SK-N-MC (cell line): ENCODE measurements at regions not wholly inside any gene's neighbourhood (a gene's known extent, or its start where the extent isn't known, plus 50 kb on each side); places are given as distances from the start of the nearest gene placed in this dataset.

Experiments
- EZH2 ChIP-seq: fragments of 200-600 bp; sonication (generic); IDR thresholded peaks from one replicate; pipeline ENCODE4 v1.6.1; 2017; ENCODE audit warnings: antibody characterized with exemption
- FOXP2 ChIP-seq: optimal IDR thresholded peaks from 2 replicates; pipeline ENCODE3; 2011; ENCODE audit warnings: mild to moderate bottlenecking, moderate library complexity; ENCODE audit not compliant: insufficient read depth; ENCODE audit errors: extremely low read length, control extremely low read depth
- POLR2AphosphoS5 ChIP-seq: IDR thresholded peaks from 2 replicates; pipeline ENCODE4 v1.6.1; 2012; ENCODE audit warnings: mild to moderate bottlenecking, low read depth, low read length, borderline replicate concordance

DNA sequence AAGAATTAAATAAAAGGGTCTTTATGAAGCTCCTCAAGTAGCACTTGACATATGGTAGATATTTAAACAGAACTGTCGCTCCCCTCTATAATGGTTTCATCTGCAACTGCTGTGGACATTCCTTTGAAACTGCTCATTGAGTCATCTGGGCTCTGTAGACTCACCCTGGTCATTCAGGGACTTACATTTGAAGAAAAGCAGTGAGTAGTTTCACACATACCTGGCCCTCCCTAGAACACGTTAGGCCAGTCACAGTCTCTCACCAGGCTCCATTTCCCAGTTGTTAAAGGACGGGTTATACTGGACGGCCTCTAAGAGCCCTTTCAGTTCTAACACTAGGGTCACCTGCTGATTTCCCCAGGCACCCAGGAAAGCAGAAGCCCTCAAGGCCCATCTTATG is 217.0 kb downstream of the BCL11B start:
- TF ChIP-seq EZH2 (no peak), POLR2AphosphoS5 (no peak), FOXP2 (no peak)
